T-cell (primary cell): ENCODE measurements at regions not wholly inside any gene's neighbourhood (a gene's known extent, or its start where the extent isn't known, plus 50 kb on each side); places are given as distances from the start of the nearest gene placed in this dataset.
"Not testable (repeated sequence)": the region's sequence is repeated elsewhere in the genome, so short reads cannot be mapped to it uniquely, and the experiment has no call there.

Source experiments
- ATAC-seq, 4 experiments: fragments of 200-7000 bp in 3 of 4; fragments of 150-1000 bp in 1 of 4; cut with Tn5 transposase; replicated peaks in 1 of 4; 1 replicate in 3 of 4; 2 replicates in 1 of 4; pipeline ENCODE4 v1.10.0; 2021; ENCODE audit warnings: moderate library complexity in 3 of 4, mild to moderate bottlenecking in 2 of 4, moderate number of reproducible peaks in 1 of 4
- CTCF ChIA-PET, 2 donors: fragments of 300-600 bp; sonication (Branson Sonifier 250); formaldehyde crosslinking; loops; one replicate each; lab custom pipeline; 2022; ENCODE audit warnings: antibody characterized with exemption in 2 of 2; lab: Charles Lee
- POLR2A ChIA-PET, 2 donors: fragments of 300-600 bp; sonication (Branson Sonifier 250); formaldehyde crosslinking; loops; one replicate each; lab custom pipeline; 2022; ENCODE audit warnings: antibody characterized with exemption in 2 of 2; lab: Charles Lee
- DNase-seq, 35 experiments: peaks; one replicate each; pipeline versions ENCODE4 v3.0.0 to v3.0.0-alpha.2; 2013 to 2023
- H3K27ac ChIP-seq: one replicate; pipeline ENCODE4 v1.5.1; 2013; ENCODE audit warnings: low read length
- H3K27me3 ChIP-seq, 2 experiments: replicated peaks in 1 of 2; 1 replicate in 1 of 2; 2 replicates in 1 of 2; pipeline versions ENCODE4 v1.6.1 to v1.7.0; 2013; ENCODE audit warnings: low read length in 1 of 2, mixed read lengths in 1 of 2; ENCODE audit not compliant: control insufficient read depth in 2 of 2, insufficient read depth in 2 of 2; ENCODE audit errors: extremely low read depth in 1 of 2
- H3K36me3 ChIP-seq, 2 donors: 1 replicate in 1 of 2; 2 replicates in 1 of 2; pipeline versions ENCODE4 v1.6.1 to v1.7.0; 2013; ENCODE audit warnings: low read length in 1 of 2; ENCODE audit not compliant: control insufficient read depth in 2 of 2, insufficient read depth in 1 of 2; ENCODE audit errors: extremely low read depth in 1 of 2
- H3K4me1 ChIP-seq, 2 experiments: 1 replicate in 1 of 2; 2 replicates in 1 of 2; pipeline versions ENCODE4 v1.6.1 to v1.7.0; 2013; ENCODE audit warnings: low read length in 2 of 2, mixed read lengths in 1 of 2; ENCODE audit not compliant: insufficient read depth in 2 of 2, control insufficient read depth in 1 of 2; ENCODE audit errors: extremely low read depth in 1 of 2
- H3K4me3 ChIP-seq, 2 donors: 1 replicate in 1 of 2; 2 replicates in 1 of 2; pipeline versions ENCODE4 v1.5.1 to v1.7.0; 2013; ENCODE audit warnings: mild to moderate bottlenecking in 2 of 2, low read length in 1 of 2, moderate library complexity in 1 of 2; ENCODE audit not compliant: control insufficient read depth in 1 of 2; ENCODE audit errors: extremely low read depth in 1 of 2
- H3K9me3 ChIP-seq: 2 replicates; pipeline ENCODE4 v1.7.0; 2013
- H3K27ac Mint-ChIP-seq, 2 donors: one replicate each; pipeline ENCODE4 v1.8.0; 2020 to 2021; ENCODE audit warnings: mild to moderate bottlenecking in 2 of 2, mixed read lengths in 2 of 2
- H3K27me3 Mint-ChIP-seq, 2 donors: one replicate each; pipeline ENCODE4 v1.8.0; 2021 to 2022; ENCODE audit warnings: mixed read lengths in 2 of 2
- H3K36me3 Mint-ChIP-seq: one replicate; pipeline ENCODE4 v1.8.0; 2021; ENCODE audit warnings: mixed read lengths
- H3K4me1 Mint-ChIP-seq, 3 donors: one replicate each; pipeline ENCODE4 v1.8.0; 2020 to 2022; ENCODE audit warnings: mixed read lengths in 3 of 3, mild to moderate bottlenecking in 1 of 3
- H3K4me3 Mint-ChIP-seq, 3 donors: one replicate each; pipeline ENCODE4 v1.8.0; 2020 to 2022; ENCODE audit warnings: mild to moderate bottlenecking in 3 of 3, mixed read lengths in 3 of 3, moderate library complexity in 3 of 3
- H3K9me3 Mint-ChIP-seq, 3 donors: one replicate each; pipeline ENCODE4 v1.8.0; 2020 to 2022; ENCODE audit warnings: mixed read lengths in 3 of 3
- WGBS: methylation state at CpG from one replicate; pipeline ENCODE4 v1.1.5; 2013; ENCODE audit warnings: missing lambda C conversion rate; ENCODE audit not compliant: insufficient coverage; 5-methylcytosine and 5-hydroxymethylcytosine counted together

DNA sequence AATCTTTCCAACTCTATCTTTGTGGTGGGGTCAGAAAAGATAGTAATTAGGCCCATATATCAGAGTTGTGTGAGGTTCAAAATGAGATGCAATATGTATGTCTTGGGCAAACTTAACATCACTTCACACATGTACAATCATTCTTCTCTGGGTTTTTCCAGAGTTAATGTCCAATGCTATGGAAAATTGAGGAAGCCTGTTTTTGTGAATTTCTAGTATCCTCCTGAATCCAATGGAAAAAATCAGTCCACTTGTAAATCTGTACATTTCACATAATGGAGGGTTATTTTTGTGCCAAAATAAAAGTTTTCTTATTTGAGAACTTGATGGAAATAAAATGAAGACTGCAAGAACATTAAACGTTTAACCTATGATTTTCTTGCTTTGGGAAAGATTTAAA, 155.6 kb upstream of the SEMA6A start:
- no CpG with 5 or more reads among the region's 1 CpG for WGBS
- no peak overlapping the region for H3K4me3 ChIP-seq
- H3K27ac ChIP-seq = no peak overlapping the region
- no peak overlapping the region for H3K4me3 Mint-ChIP-seq
- H3K27me3 ChIP-seq = no peaks in the 10 kb centered on the region
- CTCF ChIA-PET = no interaction called here
- no peak for ATAC-seq
- H3K27ac Mint-ChIP-seq = no peak overlapping the region
- no peaks in the 10 kb centered on the region for H3K36me3 Mint-ChIP-seq
- no peaks in the 10 kb centered on the region for H3K9me3 Mint-ChIP-seq
- H3K27me3 Mint-ChIP-seq = no peaks in the 10 kb centered on the region
- no peaks in the 10 kb centered on the region for H3K36me3 ChIP-seq
- DNase-seq = no peak
- no peaks in the 10 kb centered on the region for H3K4me1 Mint-ChIP-seq
- H3K4me1 ChIP-seq = no peaks in the 10 kb centered on the region
- POLR2A ChIA-PET = no interaction called here
- no peaks in the 10 kb centered on the region for H3K9me3 ChIP-seq

- no peak overlapping the region for H3K4me3 Mint-ChIP-seq
- WGBS = 93% methylated on average over 2 of the region's 2 CpGs
- no peak overlapping the region for H3K27ac ChIP-seq
- no peaks in the 10 kb centered on the region for H3K4me1 Mint-ChIP-seq
- H3K36me3 ChIP-seq = no peaks in the 10 kb centered on the region
- H3K9me3 ChIP-seq = no peaks in the 10 kb centered on the region
- peaks cover 0 to 4% of the 10 kb centered on the region in 2 experiments for H3K27me3 ChIP-seq
- no peaks in the 10 kb centered on the region for H3K9me3 Mint-ChIP-seq
- CTCF ChIA-PET = no interaction called here
- DNase-seq (no peak), ATAC-seq (no peak)
- H3K27ac Mint-ChIP-seq = no peak overlapping the region
- no peaks in the 10 kb centered on the region for H3K4me1 ChIP-seq
- no peak overlapping the region for H3K4me3 ChIP-seq
- no peaks in the 10 kb centered on the region for H3K27me3 Mint-ChIP-seq
- POLR2A ChIA-PET = no interaction called here
- H3K36me3 Mint-ChIP-seq = no peaks in the 10 kb centered on the region
Measured at GRCh38 chr5:116727248-116727647, 152.6 kb upstream of the SEMA6A start.

DNA sequence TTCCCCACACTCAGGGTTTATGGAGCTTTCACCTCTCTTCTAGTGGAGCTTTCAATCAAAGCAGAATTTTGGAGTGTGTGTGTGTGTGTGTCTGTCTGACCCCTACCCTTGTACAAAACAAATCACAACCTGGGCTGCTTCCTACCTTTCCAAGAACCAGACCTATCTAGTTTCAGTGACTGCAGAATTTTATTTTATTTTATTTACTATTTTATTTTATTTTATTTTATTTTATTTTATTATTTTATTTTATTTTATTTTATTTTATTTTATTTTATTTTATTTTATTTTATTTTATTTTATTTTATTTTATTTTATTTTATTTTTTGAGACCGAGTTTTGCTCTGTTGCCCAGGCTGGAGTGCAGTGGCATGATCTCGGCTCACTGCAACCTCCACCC, 151.6 kb upstream of the SEMA6A start:
- H3K27ac ChIP-seq, H3K27me3 Mint-ChIP-seq, H3K9me3 Mint-ChIP-seq, H3K4me1 Mint-ChIP-seq, H3K4me3 ChIP-seq, H3K9me3 ChIP-seq, H3K4me1 ChIP-seq, H3K4me3 Mint-ChIP-seq, H3K27ac Mint-ChIP-seq, CTCF ChIA-PET, H3K27me3 ChIP-seq, H3K36me3 ChIP-seq, H3K36me3 Mint-ChIP-seq, DNase-seq, ATAC-seq, POLR2A ChIA-PET: not testable (repeated sequence)
- WGBS = no CpG with 5 or more reads among the region's 2 CpGs

- POLR2A ChIA-PET = no interaction called here
- Histone ChIP-seq H3K4me3 (no peak overlapping the region), H3K36me3 (no peaks in the 10 kb centered on the region), H3K27me3 (peaks cover 0 to 4% of the 10 kb centered on the region in 2 experiments), H3K9me3 (no peaks in the 10 kb centered on the region), H3K27ac (no peak overlapping the region), H3K4me1 (no peaks in the 10 kb centered on the region)
- no peak overlapping the region for H3K4me3 Mint-ChIP-seq
- H3K36me3 Mint-ChIP-seq = no peaks in the 10 kb centered on the region
- no peak for ATAC-seq
- no peak for DNase-seq
- H3K9me3 Mint-ChIP-seq = no peaks in the 10 kb centered on the region
- H3K4me1 Mint-ChIP-seq = no peaks in the 10 kb centered on the region
- H3K27me3 Mint-ChIP-seq = peaks cover 2 to 3% of the 10 kb centered on the region in 2 donors
- no CpG with 5 or more reads among the region's 2 CpGs for WGBS
- CTCF ChIA-PET = no interaction called here
- H3K27ac Mint-ChIP-seq = no peak overlapping the region
Measured at GRCh38 chr5:116724971-116725370, 150.3 kb upstream of the SEMA6A start.

DNA sequence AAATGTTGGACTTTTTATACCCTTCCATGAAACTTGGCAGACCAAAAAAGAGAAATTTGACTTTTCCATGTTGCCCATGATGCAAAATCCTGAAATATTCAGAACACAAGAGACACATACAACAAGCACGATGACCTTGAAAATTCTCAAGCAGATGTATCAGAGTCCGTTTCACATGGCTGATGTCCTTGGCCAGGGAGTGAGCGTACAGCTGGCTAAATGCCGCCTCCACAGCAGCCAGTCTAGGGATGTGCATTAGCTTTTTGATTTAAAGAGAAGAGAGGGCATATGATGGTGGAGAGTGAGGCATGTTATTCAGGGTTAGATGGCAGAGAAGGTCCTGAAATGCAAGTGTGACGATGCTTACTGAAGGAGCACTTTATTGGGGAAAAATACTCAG, 148.0 kb upstream of the SEMA6A start:
- no peak for ATAC-seq
- Histone ChIP-seq H3K4me3 (no peak overlapping the region), H3K9me3 (no peaks in the 10 kb centered on the region), H3K27ac (no peak overlapping the region), H3K4me1 (no peaks in the 10 kb centered on the region), H3K27me3 (peaks cover 0 to 4% of the 10 kb centered on the region in 2 experiments), H3K36me3 (no peaks in the 10 kb centered on the region)
- no peaks in the 10 kb centered on the region for H3K9me3 Mint-ChIP-seq
- ChIA-PET CTCF (no interaction called here), POLR2A (no interaction called here)
- no peak overlapping the region for H3K27ac Mint-ChIP-seq
- H3K27me3 Mint-ChIP-seq = peaks cover 2 to 3% of the 10 kb centered on the region in 2 donors
- no peaks in the 10 kb centered on the region for H3K4me1 Mint-ChIP-seq
- 93% methylated on average over 4 of the region's 5 CpGs for WGBS
- no peaks in the 10 kb centered on the region for H3K36me3 Mint-ChIP-seq
- no peak for DNase-seq
- no peak overlapping the region for H3K4me3 Mint-ChIP-seq

GRCh38 chr5:116719106-116719505, 144.5 kb upstream of the SEMA6A start:
- Mint-ChIP-seq H3K27me3 (peaks cover 2 to 3% of the 10 kb centered on the region in 2 donors), H3K4me1 (no peaks in the 10 kb centered on the region), H3K9me3 (peaks cover 0 to 4% (median 0%) of the 10 kb centered on the region in 3 donors), H3K36me3 (no peaks in the 10 kb centered on the region), H3K27ac (no peak overlapping the region), H3K4me3 (no peak overlapping the region)
- no peak overlapping the region for H3K27ac ChIP-seq
- ChIA-PET CTCF (no interaction called here), POLR2A (no interaction called here)
- no peaks in the 10 kb centered on the region for H3K9me3 ChIP-seq
- WGBS = 17% methylated on average over 1 of the region's 2 CpGs
- H3K4me3 ChIP-seq = no peak overlapping the region
- H3K36me3 ChIP-seq = no peaks in the 10 kb centered on the region
- DNase-seq (no peak), ATAC-seq (no peak)
- H3K27me3 ChIP-seq = peaks cover 0 to 2% of the 10 kb centered on the region in 2 experiments
- H3K4me1 ChIP-seq = no peaks in the 10 kb centered on the region

GRCh38 chr5:116718317-116718716, 143.7 kb upstream of the SEMA6A start:
- H3K27ac ChIP-seq = no peak overlapping the region
- DNase-seq (no peak), ATAC-seq (no peak)
- H3K4me3 ChIP-seq = no peak overlapping the region
- Mint-ChIP-seq H3K27me3 (peaks cover 2 to 3% of the 10 kb centered on the region in 2 donors), H3K27ac (no peak overlapping the region), H3K36me3 (no peaks in the 10 kb centered on the region), H3K4me1 (no peaks in the 10 kb centered on the region), H3K4me3 (no peak overlapping the region), H3K9me3 (peaks cover 0 to 4% (median 0%) of the 10 kb centered on the region in 3 donors)
- H3K9me3 ChIP-seq = no peaks in the 10 kb centered on the region
- no peaks in the 10 kb centered on the region for H3K27me3 ChIP-seq
- H3K4me1 ChIP-seq = no peaks in the 10 kb centered on the region
- CTCF ChIA-PET = no interaction called here
- POLR2A ChIA-PET = interaction anchor here in 1 of 2 donors (0.5 kb wide), 1 partner anchor 14 kb away, joined by 3 read pairs; no protein-coding TSS in a partner anchor
- H3K36me3 ChIP-seq = no peaks in the 10 kb centered on the region
